ENCODE measurements at regions not wholly inside any gene's neighbourhood (a gene's known extent, or its start where the extent isn't known, plus 50 kb on each side); places are given as distances from the start of the nearest gene placed in this dataset.

GRCh38 chr14:25803386-25804018, 753.6 kb upstream of the STXBP6 start:
- H3K4me3 ChIP-seq (replicated peaks in 1 of 2; ENCODE audit: low read depth in 2 of 2, low read length in 2 of 2) = no peak overlapping the region
- TF ChIP-seq, protein P1, sequence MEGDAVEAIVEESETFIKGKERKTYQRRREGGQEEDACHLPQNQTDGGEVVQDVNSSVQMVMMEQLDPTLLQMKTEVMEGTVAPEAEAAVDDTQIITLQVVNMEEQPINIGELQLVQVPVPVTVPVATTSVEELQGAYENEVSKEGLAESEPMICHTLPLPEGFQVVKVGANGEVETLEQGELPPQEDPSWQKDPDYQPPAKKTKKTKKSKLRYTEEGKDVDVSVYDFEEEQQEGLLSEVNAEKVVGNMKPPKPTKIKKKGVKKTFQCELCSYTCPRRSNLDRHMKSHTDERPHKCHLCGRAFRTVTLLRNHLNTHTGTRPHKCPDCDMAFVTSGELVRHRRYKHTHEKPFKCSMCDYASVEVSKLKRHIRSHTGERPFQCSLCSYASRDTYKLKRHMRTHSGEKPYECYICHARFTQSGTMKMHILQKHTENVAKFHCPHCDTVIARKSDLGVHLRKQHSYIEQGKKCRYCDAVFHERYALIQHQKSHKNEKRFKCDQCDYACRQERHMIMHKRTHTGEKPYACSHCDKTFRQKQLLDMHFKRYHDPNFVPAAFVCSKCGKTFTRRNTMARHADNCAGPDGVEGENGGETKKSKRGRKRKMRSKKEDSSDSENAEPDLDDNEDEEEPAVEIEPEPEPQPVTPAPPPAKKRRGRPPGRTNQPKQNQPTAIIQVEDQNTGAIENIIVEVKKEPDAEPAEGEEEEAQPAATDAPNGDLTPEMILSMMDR (IDR thresholded peaks at IDR 0.05; ENCODE audit: low read depth, low read length) = no peak
- no peak for DNase-seq (ENCODE audit: low read depth in 2 of 2)

DNA sequence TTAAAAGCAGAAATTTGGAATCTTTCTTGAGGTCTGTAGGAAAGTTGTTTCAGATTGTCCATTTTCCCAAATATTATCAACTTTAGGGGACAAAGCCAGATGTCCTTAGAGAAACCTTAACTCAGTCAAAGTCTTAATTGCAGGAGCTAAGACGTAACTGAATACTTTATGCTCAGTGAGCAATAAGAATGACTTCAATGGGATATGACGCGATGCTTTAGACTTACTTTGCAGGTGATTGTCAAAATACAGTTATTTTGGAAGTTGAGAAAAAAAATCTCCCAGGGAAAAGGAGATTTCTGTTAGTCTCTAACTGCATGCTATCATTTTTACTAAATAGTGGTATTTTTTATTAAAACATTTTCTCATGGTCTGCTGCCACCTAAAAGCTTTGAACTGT, 750.9 kb upstream of the STXBP6 start:
- TF ChIP-seq, protein P1 (IDR thresholded peaks at IDR 0.05; ENCODE audit: low read depth, low read length) = no peak
- no peak for DNase-seq (ENCODE audit: low read depth in 2 of 2)
- H3K4me3 ChIP-seq (replicated peaks in 1 of 2; ENCODE audit: low read depth in 2 of 2, low read length in 2 of 2) = no peak overlapping the region

DNA sequence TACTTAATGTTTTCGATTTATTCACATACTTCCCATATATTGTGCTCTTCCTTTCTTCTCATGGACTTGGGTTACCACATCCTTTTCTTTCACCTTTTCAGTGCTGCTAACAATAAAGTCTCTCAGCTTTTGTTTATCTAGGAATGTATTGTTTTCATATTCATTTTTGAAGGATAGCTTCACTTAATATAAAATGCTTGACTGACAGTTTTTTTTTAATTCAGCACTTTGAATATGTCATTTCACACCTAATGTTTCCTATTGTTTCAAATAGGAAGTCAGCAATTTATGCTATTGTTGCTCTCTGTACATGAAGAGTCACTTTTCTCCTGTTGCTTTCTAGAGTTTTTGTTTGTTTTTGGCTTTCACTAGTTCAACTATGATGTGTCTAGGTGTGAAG, 738.3 kb upstream of the STXBP6 start:
- TF ChIP-seq, protein P1 (IDR thresholded peaks at IDR 0.05; ENCODE audit: low read depth, low read length) = no peak
- no peak overlapping the region for H3K4me3 ChIP-seq (replicated peaks in 1 of 2; ENCODE audit: low read depth in 2 of 2, low read length in 2 of 2)
- DNase-seq (ENCODE audit: low read depth in 2 of 2) = no peak

DNA sequence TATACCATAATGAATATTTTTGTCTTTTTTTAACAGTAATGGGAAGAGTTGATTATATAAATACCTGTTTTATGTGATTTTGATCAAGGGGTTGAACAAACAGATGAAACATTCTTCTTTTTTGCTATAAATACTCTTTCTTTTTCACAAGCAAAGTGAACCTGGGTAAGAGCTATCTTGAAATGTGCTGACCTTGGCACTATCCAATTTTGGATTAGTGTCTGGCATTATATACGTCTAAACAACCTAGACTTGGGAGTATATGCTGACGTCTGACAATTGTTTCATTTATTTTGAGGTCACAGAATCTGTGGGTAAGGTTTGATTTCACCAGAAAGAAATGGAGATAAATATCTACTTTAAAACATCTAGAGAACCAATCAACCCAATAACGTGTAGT, 716.0 kb upstream of the STXBP6 start:
- DNase-seq (ENCODE audit: low read depth in 2 of 2) = no peak
- no peak overlapping the region for H3K4me3 ChIP-seq (replicated peaks in 1 of 2; ENCODE audit: low read depth in 2 of 2, low read length in 2 of 2)
- TF ChIP-seq, protein P1 (IDR thresholded peaks at IDR 0.05; ENCODE audit: low read depth, low read length) = no peak

DNA sequence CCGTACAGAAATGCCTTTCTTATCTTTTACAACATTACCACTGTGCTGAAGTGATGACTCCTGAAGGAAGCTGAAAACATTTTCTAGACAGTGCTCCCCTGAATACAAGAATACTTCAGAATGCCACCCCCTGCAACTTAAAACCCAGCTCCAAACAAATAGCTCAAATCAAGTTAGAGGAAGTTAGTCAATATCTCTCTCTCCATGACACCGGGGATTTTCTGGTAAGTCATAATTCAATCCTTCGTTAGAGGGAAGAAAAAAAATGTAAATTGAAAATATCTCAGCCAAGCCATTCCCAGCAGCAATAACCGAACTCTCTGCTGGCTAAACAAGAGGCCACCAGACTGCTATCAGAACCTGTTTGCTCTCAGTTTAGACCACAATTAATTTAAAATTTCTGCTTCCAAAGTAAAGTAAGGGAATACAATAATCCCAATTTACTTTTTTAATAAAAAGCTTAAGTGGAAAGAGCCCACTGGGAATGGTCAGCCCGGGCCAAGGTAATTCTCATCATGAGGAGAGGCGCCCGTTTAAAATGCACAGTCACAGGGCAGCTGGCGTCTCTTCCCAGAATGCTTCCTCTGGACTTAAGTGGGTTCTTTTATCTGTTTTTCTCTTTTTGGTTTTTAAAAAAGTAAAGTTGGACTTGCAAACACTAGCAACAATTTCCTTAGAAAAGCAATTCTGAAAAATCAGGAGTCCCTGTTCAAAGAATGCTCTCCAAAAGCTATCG, 710.1 kb upstream of the STXBP6 start:
- TF ChIP-seq, protein P1 (IDR thresholded peaks at IDR 0.05; ENCODE audit: low read depth, low read length) = no peak
- H3K4me3 ChIP-seq (replicated peaks in 1 of 2; ENCODE audit: low read depth in 2 of 2, low read length in 2 of 2) = no peak overlapping the region
- no peak for DNase-seq (ENCODE audit: low read depth in 2 of 2)

DNA sequence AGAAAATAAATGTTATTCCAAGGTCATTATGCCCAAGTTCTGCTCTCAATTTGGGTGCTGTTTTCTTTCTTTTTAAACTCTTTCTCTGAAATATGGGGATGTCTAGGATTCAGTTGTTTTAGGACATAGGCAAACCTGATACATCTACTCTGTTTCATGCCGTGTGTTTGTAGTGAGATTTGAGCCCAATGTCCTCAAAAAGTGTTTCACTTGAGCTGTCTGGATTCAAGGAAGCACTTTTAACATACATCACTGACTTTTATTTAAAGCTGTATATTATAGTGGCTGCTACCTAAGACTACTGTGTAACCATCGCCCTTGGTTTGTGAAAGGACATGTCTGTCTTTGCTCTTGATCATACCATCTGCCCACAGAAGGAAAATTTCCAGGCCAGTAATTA, 709.3 kb upstream of the STXBP6 start:
- TF ChIP-seq, protein P1 (IDR thresholded peaks at IDR 0.05; ENCODE audit: low read depth, low read length) = no peak
- no peak overlapping the region for H3K4me3 ChIP-seq (replicated peaks in 1 of 2; ENCODE audit: low read depth in 2 of 2, low read length in 2 of 2)
- DNase-seq (ENCODE audit: low read depth in 2 of 2) = no peak

Measured in cardiac fibroblast (primary cell).